Endothelial cell of hepatic sinusoid (primary cell): ENCODE measurements at regions not wholly inside any gene's neighbourhood (a gene's known extent, or its start where the extent isn't known, plus 50 kb on each side); places are given as distances from the start of the nearest gene placed in this dataset.

Experiments used
- in situ Hi-C: cut with HindIII; loops from 2 replicates; pipeline ENCODE4 v1.10.0; 2017; ENCODE audit warnings: low sequenced_read_pairs

DNA sequence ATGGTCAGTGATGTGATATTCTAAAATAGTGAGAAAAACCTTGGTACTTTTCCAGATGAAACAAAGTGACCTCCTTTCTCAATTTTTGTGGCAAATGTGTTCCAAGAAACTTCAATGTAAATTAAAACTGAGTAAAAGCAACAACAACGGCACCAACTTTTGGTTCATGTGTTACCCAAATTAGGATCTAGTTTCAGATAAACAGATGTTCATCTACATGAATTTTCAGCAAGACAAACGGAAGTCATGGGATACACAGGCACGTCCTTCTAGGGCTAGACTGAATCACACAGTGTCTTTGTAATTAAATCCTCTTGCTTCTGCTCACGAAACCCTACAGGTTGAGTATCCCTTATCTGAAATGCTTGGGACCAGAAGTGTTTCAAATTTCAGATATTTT is 915.2 kb downstream of the TFAP2A start:
- in situ Hi-C loops: no loop called here

DNA sequence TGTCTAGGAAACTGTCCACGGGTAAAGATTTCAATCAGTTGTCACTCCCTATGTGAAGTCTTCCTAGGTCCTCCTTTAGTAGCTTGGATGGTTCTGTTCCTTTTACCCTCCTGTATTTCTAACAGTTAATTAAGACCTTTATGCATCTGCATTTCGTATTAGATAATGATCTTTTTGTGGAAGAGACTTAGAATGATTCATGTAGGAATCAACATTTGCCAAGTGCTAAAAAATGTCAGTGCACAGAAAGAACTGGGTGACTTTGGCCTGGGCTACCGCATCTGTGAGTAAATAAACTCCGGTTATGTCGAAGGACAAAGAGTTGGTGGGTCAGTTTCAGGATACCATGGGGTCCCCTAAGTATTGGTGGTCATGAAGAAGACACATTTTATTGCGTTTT is 918.0 kb downstream of the TFAP2A start:
- in situ Hi-C loops: no loop called here

DNA sequence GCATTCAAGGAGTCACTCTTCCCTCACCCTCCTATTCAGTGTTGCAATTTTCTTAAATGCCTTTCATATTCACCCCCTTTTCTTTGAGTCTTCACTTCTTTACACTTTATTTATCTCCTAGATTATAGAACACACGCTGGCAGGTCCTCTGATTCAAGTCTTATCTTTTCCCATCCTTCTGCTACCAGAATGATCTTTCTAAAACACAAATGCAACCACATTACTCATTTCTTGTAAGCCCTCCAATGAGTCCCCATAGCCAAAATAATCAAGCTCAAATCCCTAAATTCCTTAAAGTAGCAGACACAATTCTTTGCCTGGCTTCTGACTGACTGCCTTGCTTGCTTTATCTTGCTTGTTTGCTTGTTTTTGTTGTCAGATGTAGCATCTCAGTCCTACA is 920.0 kb downstream of the TFAP2A start:
- in situ Hi-C loops: no loop called here

DNA sequence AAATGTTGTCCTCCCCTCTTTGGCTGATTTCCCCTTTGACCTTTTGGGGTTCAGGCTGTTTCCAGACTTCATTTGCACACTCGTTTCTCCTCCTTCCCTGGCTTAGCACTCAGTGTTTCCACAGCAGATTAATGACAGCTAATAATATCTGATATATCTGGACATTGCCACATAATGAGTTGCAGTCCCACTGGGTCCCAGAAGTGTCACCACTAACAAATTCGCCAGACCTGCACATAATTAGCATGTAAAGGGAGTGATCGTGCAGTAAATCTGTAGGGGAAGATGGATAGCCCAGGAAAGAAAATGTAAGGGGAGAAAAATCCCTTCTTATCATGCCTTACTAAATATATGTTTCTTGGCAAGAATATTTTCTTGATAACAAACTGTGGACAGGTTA is 922.1 kb downstream of the TFAP2A start:
- in situ Hi-C loops: no loop called here

DNA sequence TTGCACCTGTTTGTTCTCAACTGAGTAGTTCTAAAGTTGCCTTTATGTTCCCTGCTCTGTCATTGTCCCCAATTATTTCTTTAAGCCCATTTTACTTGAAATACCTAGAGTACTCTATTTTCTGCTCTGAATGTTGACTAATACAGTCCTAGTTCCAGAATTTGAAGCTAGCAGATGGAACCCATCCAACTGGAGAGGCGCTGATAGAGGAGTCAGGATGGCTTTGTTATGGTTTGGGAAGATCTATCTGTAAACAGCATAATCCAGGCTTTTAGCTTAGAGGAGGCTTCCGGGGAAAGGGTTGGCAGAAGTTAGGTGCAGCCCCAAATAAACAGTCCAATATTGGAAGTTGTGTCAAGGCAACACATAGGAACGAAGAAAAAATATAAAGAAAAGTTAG is 927.7 kb downstream of the TFAP2A start:
- in situ Hi-C loops: no loop called here

DNA sequence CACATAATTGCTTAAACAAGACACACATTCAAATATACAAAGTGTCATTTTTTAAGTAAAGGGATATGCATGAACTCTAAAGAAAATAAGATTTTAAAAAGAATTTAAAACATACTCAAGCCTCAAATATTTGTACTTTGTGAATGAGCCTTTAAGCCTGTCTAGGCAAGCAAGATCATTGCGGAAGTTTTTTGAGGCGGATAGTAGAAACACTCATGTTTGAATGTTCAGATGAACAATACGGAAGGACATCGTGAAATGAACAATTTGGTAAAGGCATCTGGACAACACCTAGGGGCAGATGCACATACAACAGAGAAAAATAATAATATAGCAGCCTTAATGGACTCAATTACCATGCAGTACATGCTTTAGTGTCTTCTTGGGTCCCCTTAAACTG is 928.9 kb downstream of the TFAP2A start:
- in situ Hi-C loops: no loop called here

DNA sequence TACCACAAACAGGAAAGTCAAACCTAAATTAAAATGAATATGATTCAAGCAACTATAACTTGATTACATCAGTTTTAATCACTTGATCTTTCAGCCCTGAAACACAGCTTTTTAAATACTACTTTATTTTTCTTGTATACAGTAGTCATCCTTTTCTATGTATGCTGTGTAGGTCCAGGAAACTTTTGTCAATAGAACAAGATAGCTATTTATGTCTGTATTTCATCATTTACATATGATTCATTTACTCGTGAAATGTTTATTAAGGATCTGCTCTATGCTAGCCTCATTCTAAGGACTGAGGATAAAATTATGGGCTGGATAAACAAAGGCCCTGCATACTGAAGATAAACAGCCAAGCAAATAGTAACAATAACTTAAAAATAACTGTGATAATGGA is 930.2 kb downstream of the TFAP2A start:
- in situ Hi-C loops: no loop called here

DNA sequence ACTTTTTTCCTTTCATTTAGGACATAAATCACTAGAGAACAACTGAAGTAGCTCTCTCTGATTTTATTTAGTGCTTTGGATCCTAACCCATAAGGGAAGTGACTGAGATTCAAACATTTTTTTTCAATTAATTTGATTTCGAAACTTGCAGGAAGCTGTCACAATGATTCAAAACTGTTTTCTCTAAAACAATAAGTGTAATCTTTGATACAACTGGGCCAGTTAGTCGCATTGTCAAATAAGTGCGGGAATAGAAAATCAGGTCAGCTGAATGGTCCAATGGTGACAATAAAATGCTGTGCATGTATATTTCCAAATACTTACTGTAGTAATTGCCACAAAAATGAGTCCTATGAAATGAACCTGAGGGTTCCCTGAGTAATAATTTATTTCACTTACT is 930.8 kb downstream of the TFAP2A start:
- in situ Hi-C loops: no loop called here

DNA sequence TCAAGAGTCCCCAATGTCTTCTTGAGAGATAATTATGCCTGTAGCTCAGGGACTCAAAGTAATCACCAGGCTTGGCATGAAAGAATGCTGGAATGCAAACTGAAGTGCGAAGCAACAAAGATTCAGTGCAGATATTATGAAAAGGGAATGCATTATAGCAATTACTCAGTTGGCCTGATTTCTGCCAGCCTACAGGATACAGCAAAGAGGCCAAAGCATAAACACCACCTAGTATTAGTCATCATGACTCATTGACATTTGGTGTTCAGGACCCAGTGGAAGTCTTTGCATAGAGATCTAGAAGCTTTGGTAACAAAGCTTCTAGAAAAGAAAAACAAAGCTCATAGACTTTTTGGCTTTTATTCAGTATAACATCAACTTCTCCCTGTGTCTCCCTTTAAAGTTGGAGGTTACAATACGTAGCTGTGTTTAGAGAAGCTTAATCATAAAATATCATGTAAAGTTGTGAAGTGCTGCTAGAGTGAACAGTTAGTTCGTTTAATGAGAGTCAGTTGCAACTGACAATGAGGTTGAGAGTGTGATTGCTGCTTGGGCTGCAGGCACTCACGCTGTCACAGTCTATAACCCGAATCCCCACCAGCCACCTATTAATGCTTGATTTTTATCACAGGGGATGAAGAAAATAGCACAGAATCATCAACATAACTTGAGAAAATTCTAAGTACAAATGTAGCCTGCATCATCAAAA is 932.7 kb downstream of the TFAP2A start:
- in situ Hi-C loops: no loop called here

DNA sequence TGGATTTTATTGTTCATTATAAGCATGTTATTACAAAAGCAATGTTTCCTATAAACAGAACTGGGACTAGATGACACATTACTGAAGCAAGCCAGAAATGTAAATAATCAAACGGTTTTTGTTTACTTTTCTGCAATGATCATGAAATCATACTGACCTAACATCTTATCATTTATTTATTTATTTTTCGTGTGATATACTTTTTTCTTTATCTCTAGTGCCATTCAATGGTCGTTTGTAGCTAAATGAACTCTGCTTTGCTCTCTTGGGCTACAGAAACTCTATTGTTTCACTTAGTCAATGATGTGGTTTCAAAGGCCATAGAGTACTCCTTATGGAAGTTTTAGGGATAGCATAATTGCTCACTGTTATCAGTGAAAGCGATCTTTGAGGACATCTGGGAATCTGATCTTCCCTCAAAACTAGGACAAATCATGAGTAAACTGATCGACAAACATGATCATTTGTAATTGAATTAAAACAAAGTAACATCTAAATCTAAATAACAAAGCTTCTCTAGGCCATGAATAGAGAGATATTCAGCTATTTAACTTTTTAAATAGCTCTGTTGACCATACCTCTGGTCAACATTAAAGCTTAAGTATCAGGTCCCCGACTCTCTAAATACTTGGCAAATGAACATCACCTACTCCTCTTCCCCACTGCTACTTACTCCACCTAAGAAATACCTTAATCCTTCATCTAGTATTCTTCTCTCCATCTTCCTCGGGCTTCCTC is 933.4 kb downstream of the TFAP2A start:
- in situ Hi-C loops: no loop called here

DNA sequence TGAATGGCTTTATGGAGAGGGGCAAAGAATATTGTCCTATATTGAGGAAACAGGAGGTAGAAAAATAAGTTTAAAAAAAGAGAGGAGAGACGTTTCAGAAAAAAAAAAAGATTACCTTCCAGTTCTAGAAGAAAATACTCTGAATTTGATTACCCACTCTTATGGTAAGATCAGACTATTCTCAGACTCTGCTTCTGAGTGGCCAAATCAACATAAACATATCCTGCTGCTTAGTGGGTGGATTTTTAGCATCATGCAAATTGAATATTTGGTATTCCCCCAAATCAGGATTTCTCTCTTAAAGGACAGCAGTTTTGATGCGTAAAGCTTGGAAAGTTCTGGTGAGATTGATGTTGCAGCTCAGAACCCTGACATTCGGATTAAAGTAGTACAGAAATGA is 946.6 kb downstream of the TFAP2A start:
- in situ Hi-C loops: no loop called here

DNA sequence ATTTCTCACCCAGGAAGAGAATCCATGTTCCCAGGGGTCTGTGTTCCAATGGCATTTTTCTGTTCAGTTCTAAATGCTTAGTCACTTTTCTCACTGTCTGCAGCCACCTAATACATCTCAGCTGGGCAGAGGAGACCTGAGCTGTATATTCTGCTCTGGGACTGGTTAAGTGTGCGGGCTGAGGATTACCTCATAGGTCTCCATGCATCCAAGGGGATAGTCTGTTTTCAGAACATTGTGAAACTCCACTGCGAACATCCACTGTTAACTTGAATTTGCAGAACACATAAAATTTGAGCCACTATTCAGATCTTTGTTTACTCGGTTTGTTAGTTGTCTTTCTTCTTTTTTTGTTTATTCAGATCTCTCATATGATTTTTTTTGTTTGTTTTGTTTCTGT is 947.1 kb downstream of the TFAP2A start:
- in situ Hi-C loops: no loop called here

DNA sequence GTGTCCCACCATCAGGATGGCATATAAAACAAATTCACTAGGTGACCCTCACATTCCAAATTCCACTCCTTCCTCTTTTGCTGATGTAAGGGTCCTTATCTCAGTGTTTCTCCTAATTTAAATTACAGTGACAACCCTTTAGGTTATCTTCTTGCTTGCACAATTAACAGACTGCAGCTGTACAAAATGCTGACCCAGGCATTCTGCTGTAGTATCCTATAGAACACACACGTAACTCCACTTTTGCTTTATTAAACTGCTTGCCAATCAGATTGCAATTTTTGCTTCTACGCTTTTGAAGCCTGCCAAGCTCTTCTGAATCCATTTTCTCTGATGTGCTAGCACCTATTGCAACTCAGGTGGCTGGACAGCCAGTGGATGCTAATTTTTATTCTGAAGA is 950.3 kb downstream of the TFAP2A start:
- in situ Hi-C loops: no loop called here

DNA sequence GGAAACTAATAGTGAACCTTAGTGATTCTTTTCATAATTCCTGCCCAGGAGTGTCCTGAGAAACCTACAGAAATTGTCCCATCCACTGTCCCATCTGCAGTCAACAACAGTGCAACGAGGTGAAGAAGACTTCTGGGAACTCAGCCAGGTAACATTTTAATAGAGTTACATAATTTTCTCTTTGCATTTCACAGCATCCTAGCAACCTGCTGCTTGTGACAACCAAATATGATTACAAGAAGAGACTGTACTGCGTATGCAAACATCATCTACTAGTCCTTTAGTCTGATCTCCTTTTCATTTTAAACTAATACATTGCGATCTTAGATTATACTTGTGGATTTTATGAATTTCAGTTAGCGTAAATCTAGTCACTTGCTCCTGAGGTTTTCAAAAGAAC is 951.6 kb downstream of the TFAP2A start:
- in situ Hi-C loops: no loop called here

DNA sequence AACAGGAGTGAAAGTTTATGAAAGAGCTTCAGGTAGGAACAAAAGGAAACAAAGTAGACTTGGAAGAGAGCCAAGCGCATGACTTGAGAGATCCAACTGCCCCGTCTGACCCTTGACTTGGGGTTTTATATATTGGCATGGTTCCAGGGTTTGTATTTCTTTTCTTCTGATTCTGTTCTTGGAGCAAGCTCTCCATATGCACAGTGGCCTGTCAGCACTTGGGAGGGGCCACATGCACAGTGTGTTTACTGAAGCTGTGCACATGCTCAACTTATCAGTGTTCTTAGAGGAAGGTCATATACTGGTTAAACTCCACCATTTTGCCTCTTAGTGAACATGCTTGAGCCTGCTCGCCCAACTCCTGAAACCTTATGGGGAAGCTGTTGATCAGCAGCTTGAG is 953.7 kb downstream of the TFAP2A start:
- in situ Hi-C loops: no loop called here

DNA sequence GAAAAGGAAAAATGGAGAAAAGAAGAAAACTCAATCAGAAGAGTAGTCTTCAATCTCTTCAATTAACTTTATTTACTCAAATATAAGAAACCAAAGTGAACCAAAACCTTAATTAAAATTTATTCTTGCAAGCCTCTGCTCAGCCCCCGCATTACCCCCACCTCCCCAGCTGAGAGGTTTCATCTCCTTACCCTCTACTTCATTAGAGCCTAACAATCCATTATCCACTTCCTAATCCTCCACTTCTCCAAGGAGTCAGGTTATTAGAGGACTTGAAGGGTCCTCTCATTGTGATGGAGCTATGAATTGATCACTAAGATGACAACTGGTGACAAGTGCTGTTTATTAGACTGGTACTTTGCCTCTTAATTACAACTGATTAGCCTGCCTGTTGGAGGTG is 956.5 kb downstream of the TFAP2A start:
- in situ Hi-C loops: no loop called here

DNA sequence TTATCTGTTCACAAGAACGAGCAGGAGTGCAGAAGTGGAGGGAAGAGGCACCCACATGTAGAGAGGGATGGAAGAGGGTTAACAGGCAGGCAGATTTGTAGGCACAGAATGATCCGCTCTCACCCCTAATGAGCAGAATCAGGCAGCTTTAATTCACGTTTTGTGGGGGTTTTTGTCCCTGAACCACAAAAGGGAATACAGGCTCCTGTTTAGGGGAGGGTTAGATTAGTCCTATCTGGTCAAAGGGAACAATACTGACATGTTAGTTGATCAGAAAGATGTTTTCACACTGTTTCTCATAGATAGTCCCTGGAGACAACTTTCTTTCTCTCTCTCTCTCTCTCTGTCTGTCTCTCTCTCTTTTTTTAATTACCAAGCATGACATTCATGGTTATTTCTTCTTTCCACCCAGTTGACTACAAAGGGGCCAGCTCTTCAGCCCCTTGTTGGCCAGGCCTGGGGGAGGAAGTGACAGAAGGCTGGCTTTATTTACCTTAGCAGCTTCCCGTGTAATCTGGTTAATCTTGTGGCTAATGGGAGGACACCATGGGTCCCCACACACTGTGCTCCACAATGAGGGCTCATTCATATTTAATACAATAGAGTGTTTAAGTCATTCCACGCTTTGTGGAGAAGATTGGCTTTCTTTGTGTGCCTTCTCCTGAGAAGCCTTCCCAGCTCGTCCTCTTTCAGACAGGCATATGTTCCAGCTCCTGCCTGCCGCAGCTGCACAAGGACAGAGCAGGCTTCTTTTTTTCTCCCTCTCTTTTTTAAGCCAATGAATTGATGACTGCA is 958.8 kb downstream of the TFAP2A start:
- in situ Hi-C loops: no loop called here

DNA sequence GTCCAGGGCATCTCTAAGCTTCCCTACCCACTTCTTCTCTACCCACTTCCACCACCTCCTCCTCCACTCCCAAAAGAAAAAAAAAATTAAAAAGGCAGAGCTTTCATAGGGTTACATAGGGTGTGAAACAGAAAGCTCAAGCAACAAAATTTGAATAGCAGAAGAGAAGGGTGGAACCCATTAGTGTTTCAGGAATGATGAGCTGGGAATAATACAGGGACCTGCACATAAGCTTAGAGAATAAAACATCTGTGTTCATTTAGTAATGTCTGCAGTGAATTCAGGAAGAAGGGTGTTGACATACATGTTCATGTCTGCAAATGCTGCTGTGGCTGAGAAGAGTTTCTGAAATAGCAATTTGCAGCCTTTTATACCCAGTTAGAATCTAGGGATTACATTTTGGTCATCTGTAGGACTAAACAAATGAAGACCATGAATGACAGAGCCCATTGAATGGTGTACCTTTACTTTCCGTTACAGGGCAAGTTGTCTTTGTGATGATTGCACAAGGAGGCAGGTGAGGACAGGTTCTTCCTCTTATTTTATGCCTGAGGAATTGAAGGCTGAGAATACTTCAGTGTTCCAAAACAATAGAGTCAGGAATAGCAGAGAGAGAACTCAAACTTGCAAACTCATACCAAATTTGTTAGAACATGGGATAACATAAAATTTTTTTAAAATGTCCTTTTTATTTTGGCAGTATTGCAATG is 975.1 kb downstream of the TFAP2A start:
- in situ Hi-C loops: no loop called here

DNA sequence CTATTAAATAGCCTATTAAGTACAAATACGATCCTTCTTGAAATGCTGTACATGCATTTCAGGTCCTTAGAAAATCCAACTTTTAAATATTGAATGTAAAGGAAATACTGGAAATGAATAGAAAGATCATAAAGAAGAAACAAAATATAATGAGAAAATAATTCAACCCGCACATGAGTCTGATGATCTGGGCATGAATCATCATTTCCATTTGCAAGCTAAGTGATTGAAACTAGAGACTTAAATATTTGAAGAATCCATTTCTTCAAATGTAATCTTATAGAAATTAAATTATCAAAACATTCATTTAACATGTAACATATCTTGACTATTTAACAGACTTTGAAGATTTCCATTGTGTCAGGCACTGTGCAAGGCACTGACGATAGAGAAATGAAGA is 977.0 kb downstream of the TFAP2A start:
- in situ Hi-C loops: no loop called here

DNA sequence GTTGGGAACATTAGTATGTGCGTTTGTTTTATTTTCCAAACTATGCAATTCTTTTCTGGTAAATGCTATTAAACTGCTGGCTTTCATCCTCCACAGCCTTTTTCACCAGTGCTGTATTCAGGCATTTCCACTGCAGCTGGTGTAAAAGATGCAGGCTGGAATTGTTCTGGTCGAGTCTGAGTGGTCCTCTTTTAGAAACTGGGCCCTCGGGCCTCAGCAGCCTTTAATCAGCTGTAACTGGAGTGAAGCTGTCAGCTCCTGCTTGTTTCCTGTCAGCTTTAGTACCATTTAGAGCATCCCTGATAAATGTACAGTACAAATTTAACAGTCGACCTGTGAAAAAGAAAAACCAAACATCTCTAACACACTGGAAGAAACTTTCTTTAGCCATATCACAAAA is 979.6 kb downstream of the TFAP2A start:
- in situ Hi-C loops: no loop called here

DNA sequence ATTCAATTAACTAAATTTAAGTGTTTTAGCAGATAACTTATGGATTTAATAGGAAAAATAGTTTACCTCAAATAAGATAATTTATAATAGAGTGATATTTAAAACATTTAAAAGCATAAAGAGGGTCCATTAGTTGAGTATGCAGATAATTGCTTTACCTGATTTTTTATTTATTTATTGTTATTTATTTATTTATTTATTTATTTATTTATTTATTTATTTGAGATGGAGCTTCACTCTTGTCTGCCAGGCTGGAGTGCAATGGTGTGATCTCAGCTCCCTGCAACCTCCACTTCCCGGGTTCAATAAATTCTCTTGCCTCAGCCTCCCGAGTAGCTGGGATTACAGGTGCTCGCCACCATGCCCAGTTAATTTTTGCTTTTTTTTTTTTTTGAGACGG is 982.9 kb downstream of the TFAP2A start:
- in situ Hi-C loops: no loop called here
